ENCODE measurements at regions not wholly inside any gene's neighbourhood (a gene's known extent, or its start where the extent isn't known, plus 50 kb on each side); places are given as distances from the start of the nearest gene placed in this dataset.

- no peak for TF ChIP-seq TAF1 (IDR thresholded peaks at IDR 0.05; ENCODE audit: borderline replicate concordance, low read depth, low read length)
- no peak for TF ChIP-seq POLR2AphosphoS5 (IDR thresholded peaks at IDR 0.05; ENCODE audit: low read depth, low read length)
- TF ChIP-seq POLR2A (IDR thresholded peaks at IDR 0.05; ENCODE audit: low read depth, low read length) = no peak
- no peak for FAIRE-seq
- DNase-seq (ENCODE audit: insufficient read length) = no peak
Measured at GRCh38 chr1:234841281-234841680, 231.3 kb upstream of the IRF2BP2 start.

- TF ChIP-seq TAF1 (IDR thresholded peaks at IDR 0.05; ENCODE audit: borderline replicate concordance, low read depth, low read length) = no peak
- TF ChIP-seq POLR2A (IDR thresholded peaks at IDR 0.05; ENCODE audit: low read depth, low read length) = no peak
- no peak for TF ChIP-seq POLR2AphosphoS5 (IDR thresholded peaks at IDR 0.05; ENCODE audit: low read depth, low read length)
- no peak for DNase-seq (ENCODE audit: insufficient read length)
- no peak for FAIRE-seq
Measured at GRCh38 chr1:234840843-234841242, 230.9 kb upstream of the IRF2BP2 start.

DNA sequence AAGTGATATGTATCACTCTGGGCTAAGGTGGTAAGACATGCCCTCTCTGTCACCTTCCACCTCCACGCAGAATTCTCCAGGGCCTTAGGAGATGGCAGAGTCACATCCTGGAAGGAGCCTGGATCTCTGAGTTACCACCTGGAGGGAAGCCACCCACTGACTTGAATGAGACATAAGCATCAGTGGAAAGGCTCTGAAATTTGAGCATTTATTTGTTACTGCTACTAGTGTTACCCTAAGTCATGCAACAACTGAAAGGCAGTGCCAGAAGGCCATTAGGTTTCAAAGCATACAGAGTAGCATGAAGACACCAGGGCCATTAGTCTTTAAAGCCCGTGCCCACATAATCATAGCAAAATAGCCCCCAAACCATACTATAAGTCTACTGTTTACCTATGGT lies 230.3 kb upstream of the IRF2BP2 start:
- DNase-seq (ENCODE audit: insufficient read length) (no peak), FAIRE-seq (no peak)
- TF ChIP-seq TAF1 (IDR thresholded peaks at IDR 0.05; ENCODE audit: borderline replicate concordance, low read depth, low read length) (no peak), POLR2AphosphoS5 (IDR thresholded peaks at IDR 0.05; ENCODE audit: low read depth, low read length) (no peak), POLR2A (IDR thresholded peaks at IDR 0.05; ENCODE audit: low read depth, low read length) (no peak)

DNA sequence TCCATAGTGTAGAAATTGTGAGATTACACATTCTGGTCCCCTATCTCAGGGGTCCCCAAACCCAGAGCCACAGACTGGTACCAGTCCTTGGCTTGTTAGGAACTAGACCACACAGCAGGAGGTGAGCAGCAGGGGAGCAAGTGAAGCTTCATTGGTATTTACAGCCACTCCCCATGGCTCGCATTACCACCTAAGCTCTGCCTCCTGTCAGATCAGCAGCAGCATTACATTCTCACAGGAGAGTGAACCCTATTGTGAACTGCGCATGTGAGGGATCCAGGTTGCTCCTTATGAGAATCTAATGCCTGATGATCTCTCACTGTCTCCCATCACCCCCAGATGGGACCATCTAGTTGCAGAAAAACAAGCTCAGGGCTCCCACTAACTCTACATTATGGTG lies 229.7 kb upstream of the IRF2BP2 start:
- DNase-seq (ENCODE audit: insufficient read length) = no peak
- FAIRE-seq = no peak
- TF ChIP-seq POLR2AphosphoS5 (IDR thresholded peaks at IDR 0.05; ENCODE audit: low read depth, low read length) (no peak), POLR2A (IDR thresholded peaks at IDR 0.05; ENCODE audit: low read depth, low read length) (no peak), TAF1 (IDR thresholded peaks at IDR 0.05; ENCODE audit: borderline replicate concordance, low read depth, low read length) (no peak)

- TF ChIP-seq POLR2A (IDR thresholded peaks at IDR 0.05; ENCODE audit: low read depth, low read length) (no peak), POLR2AphosphoS5 (IDR thresholded peaks at IDR 0.05; ENCODE audit: low read depth, low read length) (no peak), TAF1 (IDR thresholded peaks at IDR 0.05; ENCODE audit: borderline replicate concordance, low read depth, low read length) (no peak)
- FAIRE-seq = no peak
- DNase-seq (ENCODE audit: insufficient read length) = no peak
Measured at GRCh38 chr1:234838820-234839219, 228.8 kb upstream of the IRF2BP2 start.

- FAIRE-seq (no peak), DNase-seq (ENCODE audit: insufficient read length) (no peak)
- TF ChIP-seq TAF1 (IDR thresholded peaks at IDR 0.05; ENCODE audit: borderline replicate concordance, low read depth, low read length) = no peak
- no peak for TF ChIP-seq POLR2AphosphoS5 (IDR thresholded peaks at IDR 0.05; ENCODE audit: low read depth, low read length)
- no peak for TF ChIP-seq POLR2A (IDR thresholded peaks at IDR 0.05; ENCODE audit: low read depth, low read length)
Measured at GRCh38 chr1:234838182-234838581, 228.2 kb upstream of the IRF2BP2 start.

- TF ChIP-seq POLR2AphosphoS5 (IDR thresholded peaks at IDR 0.05; ENCODE audit: low read depth, low read length) (no peak), TAF1 (IDR thresholded peaks at IDR 0.05; ENCODE audit: borderline replicate concordance, low read depth, low read length) (no peak), POLR2A (IDR thresholded peaks at IDR 0.05; ENCODE audit: low read depth, low read length) (no peak)
- no peak for DNase-seq (ENCODE audit: insufficient read length)
- no peak for FAIRE-seq
Measured at GRCh38 chr1:234837713-234838112, 227.7 kb upstream of the IRF2BP2 start.

DNA sequence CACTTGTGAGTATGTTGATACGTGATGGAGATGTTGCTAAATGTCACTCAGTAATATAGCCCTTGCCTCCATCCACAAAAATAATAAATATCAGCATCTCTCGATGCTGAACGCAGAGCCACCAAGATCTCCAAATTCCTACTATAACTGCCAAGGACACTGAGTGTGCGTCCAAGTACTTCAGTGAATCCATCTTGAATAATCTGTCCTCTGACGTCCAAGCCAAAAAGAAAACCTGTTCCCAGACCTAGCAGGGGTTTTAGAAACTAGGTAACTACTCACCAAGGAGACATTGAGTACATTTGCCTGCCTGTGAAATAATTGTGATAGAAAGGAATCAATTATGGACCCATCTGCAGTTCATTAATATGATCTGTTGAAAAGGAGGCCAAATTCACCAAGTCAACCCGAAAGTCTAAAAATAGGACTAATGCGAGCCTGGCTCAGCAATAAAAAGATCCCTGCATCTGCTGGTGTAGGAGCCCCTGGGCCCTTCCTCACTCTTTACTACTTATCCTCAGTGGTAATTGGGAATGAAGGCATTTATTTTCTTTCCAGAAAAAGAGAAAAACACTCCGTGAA lies 226.9 kb upstream of the IRF2BP2 start:
- TF ChIP-seq TAF1 (IDR thresholded peaks at IDR 0.05; ENCODE audit: borderline replicate concordance, low read depth, low read length) = no peak
- no peak for TF ChIP-seq POLR2AphosphoS5 (IDR thresholded peaks at IDR 0.05; ENCODE audit: low read depth, low read length)
- no peak for TF ChIP-seq POLR2A (IDR thresholded peaks at IDR 0.05; ENCODE audit: low read depth, low read length)
- no peak for FAIRE-seq

DNA sequence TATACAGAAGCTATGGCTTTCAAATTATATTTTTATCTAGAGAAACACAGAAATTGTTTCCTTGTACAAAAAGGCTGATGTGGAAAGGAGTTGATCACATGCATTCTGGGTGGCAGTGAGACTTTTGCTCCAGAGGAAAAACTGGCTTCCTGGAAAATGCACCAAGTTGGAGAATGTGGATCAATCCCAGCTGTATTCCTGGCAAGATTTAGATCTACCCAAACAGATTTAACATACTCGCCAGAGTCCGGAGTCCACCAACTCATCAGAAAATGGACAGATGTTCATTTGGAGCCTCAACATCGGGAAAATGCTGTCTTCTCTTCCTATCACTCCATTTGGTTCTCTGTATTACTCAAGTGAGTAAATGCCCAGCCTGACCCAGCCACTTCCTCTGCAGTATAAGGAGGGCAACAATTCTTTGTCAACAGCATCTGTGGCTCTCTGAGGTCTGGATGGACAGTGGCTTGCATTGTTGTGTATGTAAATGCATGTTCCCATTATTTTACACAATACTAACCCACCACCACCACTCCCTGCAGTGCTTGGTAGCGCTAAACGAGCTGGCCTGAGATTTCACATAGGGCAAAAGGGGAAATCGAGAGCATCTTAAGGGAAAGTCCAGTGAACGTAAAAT lies 226.2 kb upstream of the IRF2BP2 start:
- DNase-seq (ENCODE audit: insufficient read length) = no peak
- TF ChIP-seq POLR2AphosphoS5 (IDR thresholded peaks at IDR 0.05; ENCODE audit: low read depth, low read length) = no peak
- no peak for TF ChIP-seq POLR2A (IDR thresholded peaks at IDR 0.05; ENCODE audit: low read depth, low read length)
- no peak for TF ChIP-seq TAF1 (IDR thresholded peaks at IDR 0.05; ENCODE audit: borderline replicate concordance, low read depth, low read length)
- no peak for FAIRE-seq

More for the DNA sequence above, 226.9 kb upstream of the IRF2BP2 start:
- no peak for DNase-seq (ENCODE audit: insufficient read length)

DNA sequence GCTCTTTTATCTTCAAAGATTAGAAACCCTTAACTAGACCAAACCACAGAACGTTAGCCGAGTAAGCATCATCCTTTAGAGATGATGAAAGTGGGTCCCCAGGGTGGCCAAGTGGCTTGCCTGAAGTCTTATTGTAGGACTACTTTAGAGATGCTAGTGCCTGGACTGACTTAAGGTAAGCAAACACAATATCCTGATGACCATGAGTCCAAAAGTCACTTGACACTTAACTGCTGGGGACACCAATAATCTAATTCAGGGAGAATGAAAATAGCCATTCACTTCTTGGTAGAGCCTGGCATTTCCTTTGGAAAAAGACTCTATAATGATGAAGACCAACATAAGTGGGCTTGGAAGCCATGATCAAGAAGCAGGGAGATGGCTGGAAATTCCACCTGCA lies 225.3 kb upstream of the IRF2BP2 start:
- FAIRE-seq = no peak
- TF ChIP-seq TAF1 (IDR thresholded peaks at IDR 0.05; ENCODE audit: borderline replicate concordance, low read depth, low read length) (no peak), POLR2AphosphoS5 (IDR thresholded peaks at IDR 0.05; ENCODE audit: low read depth, low read length) (no peak), POLR2A (IDR thresholded peaks at IDR 0.05; ENCODE audit: low read depth, low read length) (no peak)
- no peak for DNase-seq (ENCODE audit: insufficient read length)

DNA sequence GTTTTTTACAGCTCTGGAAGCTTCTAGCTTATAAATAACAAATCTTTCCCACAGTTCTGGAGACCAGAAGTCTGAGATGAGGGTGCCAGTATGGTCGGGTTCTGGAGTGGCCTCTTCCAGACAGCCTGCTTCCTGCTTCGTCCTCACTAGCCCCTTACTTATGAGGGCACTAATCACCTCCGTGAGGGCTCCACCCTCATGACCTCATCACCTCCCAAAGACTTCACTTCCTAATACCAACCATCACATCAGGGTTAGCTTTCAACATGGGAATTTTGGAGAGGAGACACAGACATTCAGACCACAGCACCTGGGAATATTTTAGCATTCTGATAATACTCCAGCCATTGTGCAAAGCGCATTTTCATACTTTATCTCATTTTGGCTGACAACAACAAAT lies 223.7 kb upstream of the IRF2BP2 start:
- no peak for TF ChIP-seq POLR2AphosphoS5 (IDR thresholded peaks at IDR 0.05; ENCODE audit: low read depth, low read length)
- TF ChIP-seq POLR2A (IDR thresholded peaks at IDR 0.05; ENCODE audit: low read depth, low read length) = no peak
- no peak for TF ChIP-seq TAF1 (IDR thresholded peaks at IDR 0.05; ENCODE audit: borderline replicate concordance, low read depth, low read length)
- no peak for FAIRE-seq
- DNase-seq (ENCODE audit: insufficient read length) = no peak

DNA sequence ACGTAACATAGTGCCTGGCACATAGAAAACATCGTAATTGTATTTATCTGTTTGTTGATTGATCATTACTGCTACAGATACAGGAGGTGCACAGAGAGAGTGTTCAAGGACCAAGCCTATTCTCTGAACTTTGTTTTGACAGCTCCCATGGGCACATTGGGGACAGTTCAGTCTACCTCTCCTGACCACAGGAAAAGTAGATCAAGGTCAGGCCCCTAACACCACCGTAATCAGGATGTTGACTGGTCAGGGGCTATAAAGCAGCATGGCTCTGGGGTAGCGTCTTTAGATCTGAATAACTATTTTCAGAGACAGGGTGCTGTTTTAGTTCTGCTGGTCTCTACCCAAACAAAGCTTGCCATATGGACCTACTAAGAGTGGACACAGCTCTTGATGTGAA lies 223.1 kb upstream of the IRF2BP2 start:
- DNase-seq (ENCODE audit: insufficient read length) (no peak), FAIRE-seq (no peak)
- TF ChIP-seq POLR2AphosphoS5 (IDR thresholded peaks at IDR 0.05; ENCODE audit: low read depth, low read length) (no peak), POLR2A (IDR thresholded peaks at IDR 0.05; ENCODE audit: low read depth, low read length) (no peak), TAF1 (IDR thresholded peaks at IDR 0.05; ENCODE audit: borderline replicate concordance, low read depth, low read length) (no peak)
